Gastroesophageal sphincter (tissue), 4 donors: ENCODE measurements at regions not wholly inside any gene's neighbourhood (a gene's known extent, or its start where the extent isn't known, plus 50 kb on each side); places are given as distances from the start of the nearest gene placed in this dataset.

Source experiments
- ATAC-seq: fragments of 150-250 bp; one replicate; pipeline ENCODE4 v1.9.1; 2016; ENCODE audit warnings: mild to moderate bottlenecking, moderate library complexity
- H3K27ac ChIP-seq, 4 donors: fragments of 200-600 bp; sonication (generic) in 3 of 4; 1 replicate in 3 of 4; 2 replicates in 1 of 4; pipeline ENCODE4 v1.5.1; 2016 to 2019
- H3K27me3 ChIP-seq: fragments of 200-600 bp; sonication (generic); one replicate; pipeline ENCODE4 v1.5.1; 2019
- H3K36me3 ChIP-seq, 2 donors: fragments of 200-600 bp; sonication (generic); one replicate each; pipeline ENCODE4 v1.5.1; 2019; ENCODE audit warnings: control low read depth in 1 of 2
- H3K4me1 ChIP-seq, 3 donors: fragments of 200-600 bp; sonication (generic); 1 replicate in 2 of 3; 2 replicates in 1 of 3; pipeline ENCODE4 v1.5.1; 2016 to 2019; ENCODE audit warnings: control low read depth in 2 of 3
- H3K4me3 ChIP-seq, 2 donors: fragments of 200-600 bp; sonication (generic); one replicate each; pipeline ENCODE4 v1.5.1; 2019; ENCODE audit warnings: mild to moderate bottlenecking in 1 of 2, moderate library complexity in 1 of 2
- H3K9me3 ChIP-seq, 3 donors: fragments of 200-600 bp; sonication (generic); one replicate each; pipeline ENCODE4 v1.5.1; 2017 to 2019; ENCODE audit warnings: control low read depth in 2 of 3
- CTCF ChIP-seq, 4 experiments: fragments of 200-600 bp in 2 of 4; fragments of 450-650 bp in 2 of 4; sonication (generic) in 1 of 4; IDR thresholded peaks; one replicate each; pipeline ENCODE4 v1.5.1; 2017 to 2019; ENCODE audit warnings: antibody characterized with exemption in 4 of 4, mild to moderate bottlenecking in 2 of 4, moderate library complexity in 2 of 4
- EP300 ChIP-seq: sonication (generic); formaldehyde crosslinking; IDR thresholded peaks from one replicate; pipeline ENCODE4 v1.6.1; 2017; ENCODE audit warnings: antibody characterized with exemption, mild to moderate bottlenecking
- POLR2A ChIP-seq, 2 donors: fragments of 450-650 bp; IDR thresholded peaks; one replicate each; pipeline ENCODE4 v1.6.1; 2017; ENCODE audit warnings: antibody characterized with exemption in 2 of 2, mild to moderate bottlenecking in 2 of 2, moderate library complexity in 1 of 2
- POLR2AphosphoS5 ChIP-seq: sonication (generic); formaldehyde crosslinking; IDR thresholded peaks from one replicate; pipeline ENCODE4 v1.6.1; 2017; ENCODE audit warnings: antibody characterized with exemption
- WGBS, 2 donors: methylation state at CpG; one replicate each; pipeline ENCODE4 v1.1.5; 2018; ENCODE audit warnings: low coverage in 1 of 2; 5-methylcytosine and 5-hydroxymethylcytosine counted together

GRCh38 chr3:187838016-187838540 lies 92.8 kb upstream of the BCL6 start:
- 69 to 82% methylated on average over 5 of the region's 5 CpGs for WGBS, 2 donors
- ATAC-seq, result no peak
- no peaks in the 10 kb centered on the region for H3K4me1 ChIP-seq

GRCh38 chr3:187839422-187839821 lies 94.2 kb upstream of the BCL6 start:
- Histone ChIP-seq H3K4me3 (no peak overlapping the region), H3K9me3 (no peaks in the 10 kb centered on the region), H3K36me3 (no peaks in the 10 kb centered on the region), H3K4me1 (no peaks in the 10 kb centered on the region), H3K27me3 (no peaks in the 10 kb centered on the region), H3K27ac (no peak overlapping the region)
- no peak for ATAC-seq
- WGBS, 2 donors, result 81 to 92% methylated on average over 4 to 5 of the region's 5 CpGs
- TF ChIP-seq CTCF (IDR thresholded peaks at IDR 0.05), result no peak
- TF ChIP-seq POLR2AphosphoS5, result no peak
- no peak for TF ChIP-seq POLR2A (IDR thresholded peaks at IDR 0.05)
- no peak for TF ChIP-seq EP300

More at GRCh38 chr3:187838016-187838540, 92.8 kb upstream of the BCL6 start:
- TF ChIP-seq CTCF (IDR thresholded peaks at IDR 0.05) (no peak), POLR2A (IDR thresholded peaks at IDR 0.05) (no peak), POLR2AphosphoS5 (no peak), EP300 (no peak)
- H3K36me3 ChIP-seq, result no peaks in the 10 kb centered on the region
- no peak overlapping the region for H3K27ac ChIP-seq
- no peak overlapping the region for H3K4me3 ChIP-seq
- H3K9me3 ChIP-seq, result no peaks in the 10 kb centered on the region
- H3K27me3 ChIP-seq, result no peaks in the 10 kb centered on the region

- ATAC-seq, result no peak
- Histone ChIP-seq H3K36me3 (no peaks in the 10 kb centered on the region), H3K27ac (no peak overlapping the region), H3K27me3 (no peaks in the 10 kb centered on the region), H3K9me3 (no peaks in the 10 kb centered on the region), H3K4me1 (no peaks in the 10 kb centered on the region), H3K4me3 (no peak overlapping the region)
- WGBS, 2 donors, result 100% methylated on average over 1 of the region's 2 CpGs; no CpG with 5 or more reads in 1 of the 2 donors
- TF ChIP-seq POLR2AphosphoS5 (no peak), CTCF (IDR thresholded peaks at IDR 0.05) (no peak), EP300 (no peak), POLR2A (IDR thresholded peaks at IDR 0.05) (no peak)
Measured at GRCh38 chr3:187840856-187841255, 95.6 kb upstream of the BCL6 start.

- WGBS, 2 donors, result 65 to 76% methylated on average over 2 of the region's 2 CpGs
- Histone ChIP-seq H3K27me3 (no peaks in the 10 kb centered on the region), H3K4me3 (no peak overlapping the region), H3K9me3 (no peaks in the 10 kb centered on the region), H3K36me3 (no peaks in the 10 kb centered on the region), H3K4me1 (no peaks in the 10 kb centered on the region), H3K27ac (no peak overlapping the region)
- no peak for TF ChIP-seq POLR2A (IDR thresholded peaks at IDR 0.05)
- no peak for TF ChIP-seq POLR2AphosphoS5
- TF ChIP-seq EP300, result no peak
- TF ChIP-seq CTCF (IDR thresholded peaks at IDR 0.05), result no peak
- ATAC-seq, result no peak
Measured at GRCh38 chr3:187841560-187841959, 96.3 kb upstream of the BCL6 start.

- Histone ChIP-seq H3K27me3 (no peaks in the 10 kb centered on the region), H3K27ac (no peak overlapping the region), H3K36me3 (no peaks in the 10 kb centered on the region), H3K4me3 (no peak overlapping the region), H3K9me3 (no peaks in the 10 kb centered on the region), H3K4me1 (no peaks in the 10 kb centered on the region)
- WGBS, 2 donors, result 83 to 100% methylated on average over 1 to 3 of the region's 4 CpGs
- TF ChIP-seq POLR2A (IDR thresholded peaks at IDR 0.05), result no peak
- no peak for ATAC-seq
Measured at GRCh38 chr3:187843654-187844053, 98.4 kb upstream of the BCL6 start.
